ENCODE measurements at regions not wholly inside any gene's neighbourhood (a gene's known extent, or its start where the extent isn't known, plus 50 kb on each side); places are given as distances from the start of the nearest gene placed in this dataset.

DNA sequence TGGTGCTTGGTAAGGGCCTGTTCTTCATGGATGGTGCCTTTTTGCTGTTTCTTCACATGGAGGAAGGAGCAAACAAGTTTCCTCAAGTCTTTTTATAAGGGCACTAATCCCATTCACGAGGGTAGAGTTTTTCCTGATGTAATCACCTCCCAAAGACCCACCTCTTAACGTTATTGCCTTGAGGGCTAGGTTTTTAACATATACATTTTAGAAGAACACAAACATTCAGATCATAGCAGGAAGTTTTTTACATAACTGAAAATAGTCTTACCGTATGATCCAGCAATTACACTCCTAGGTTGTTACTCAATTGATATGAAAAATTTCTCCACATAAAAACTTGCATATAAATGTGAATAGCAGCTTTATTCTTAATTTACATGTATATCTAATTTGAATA lies 976.3 kb downstream of the DSC3 start:
- ATAC-seq, result no peak
- TF ChIP-seq POLR2AphosphoS5 (IDR thresholded peaks at IDR 0.05), result no peak
- TF ChIP-seq POLR2A (IDR thresholded peaks at IDR 0.05), result no peak
- TF ChIP-seq, protein P1, sequence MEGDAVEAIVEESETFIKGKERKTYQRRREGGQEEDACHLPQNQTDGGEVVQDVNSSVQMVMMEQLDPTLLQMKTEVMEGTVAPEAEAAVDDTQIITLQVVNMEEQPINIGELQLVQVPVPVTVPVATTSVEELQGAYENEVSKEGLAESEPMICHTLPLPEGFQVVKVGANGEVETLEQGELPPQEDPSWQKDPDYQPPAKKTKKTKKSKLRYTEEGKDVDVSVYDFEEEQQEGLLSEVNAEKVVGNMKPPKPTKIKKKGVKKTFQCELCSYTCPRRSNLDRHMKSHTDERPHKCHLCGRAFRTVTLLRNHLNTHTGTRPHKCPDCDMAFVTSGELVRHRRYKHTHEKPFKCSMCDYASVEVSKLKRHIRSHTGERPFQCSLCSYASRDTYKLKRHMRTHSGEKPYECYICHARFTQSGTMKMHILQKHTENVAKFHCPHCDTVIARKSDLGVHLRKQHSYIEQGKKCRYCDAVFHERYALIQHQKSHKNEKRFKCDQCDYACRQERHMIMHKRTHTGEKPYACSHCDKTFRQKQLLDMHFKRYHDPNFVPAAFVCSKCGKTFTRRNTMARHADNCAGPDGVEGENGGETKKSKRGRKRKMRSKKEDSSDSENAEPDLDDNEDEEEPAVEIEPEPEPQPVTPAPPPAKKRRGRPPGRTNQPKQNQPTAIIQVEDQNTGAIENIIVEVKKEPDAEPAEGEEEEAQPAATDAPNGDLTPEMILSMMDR (IDR thresholded peaks at IDR 0.05), result no peak
- no peak for TF ChIP-seq EP300 (IDR thresholded peaks at IDR 0.05)
- H3K36me3 ChIP-seq, result no peaks in the 10 kb centered on the region
- no peaks in the 10 kb centered on the region for H3K9me3 ChIP-seq
- WGBS, 2 donors (ENCODE audit: low coverage in 1 of 2), result 38 to 47% methylated on average over 3 of the region's 3 CpGs
- H3K4me3 ChIP-seq, result no peak overlapping the region
- H3K27me3 ChIP-seq, result no peaks in the 10 kb centered on the region
- no peak overlapping the region for H3K27ac ChIP-seq
- H3K4me1 ChIP-seq, result no peaks in the 10 kb centered on the region

DNA sequence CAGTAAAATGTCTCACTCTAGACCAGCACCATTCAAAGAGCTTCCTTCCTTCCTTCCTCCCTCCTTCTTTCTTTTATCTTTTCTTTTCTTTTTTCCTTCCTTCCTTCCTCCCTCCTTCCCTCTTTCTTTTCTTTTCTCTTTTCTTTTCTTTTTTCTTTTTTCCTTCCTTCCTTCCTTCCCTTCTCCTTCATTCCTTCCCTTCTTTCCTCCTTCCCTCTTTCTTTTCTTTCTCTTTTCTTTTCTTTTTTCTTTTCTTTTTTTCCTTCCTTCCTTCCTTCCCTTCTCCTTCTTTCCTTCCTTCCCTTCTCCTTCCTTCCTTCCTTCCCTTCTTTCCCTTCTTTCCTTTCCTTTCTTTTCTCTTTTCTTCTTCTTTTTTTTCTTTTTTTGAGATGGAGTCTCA lies 985.1 kb downstream of the DSC3 start:
- ATAC-seq, result no peak

DNA sequence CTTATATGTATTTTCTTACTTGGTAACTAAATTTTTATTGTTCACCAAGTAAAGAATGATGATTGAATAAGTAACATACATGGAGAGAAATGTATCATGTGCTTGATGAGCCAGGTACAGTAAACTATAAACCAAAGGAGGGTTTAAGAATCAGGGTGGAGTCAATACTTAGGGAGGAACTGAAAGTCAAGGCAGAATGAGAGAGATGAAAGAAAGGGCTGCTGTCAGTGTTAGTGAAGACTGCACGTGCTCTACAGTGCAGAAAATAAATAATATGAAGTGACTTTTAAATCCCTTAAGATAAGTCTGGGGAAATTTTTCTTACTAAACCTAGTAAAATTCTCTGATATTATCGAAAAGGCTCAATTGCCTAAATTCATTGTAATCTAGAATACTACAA lies 986.0 kb downstream of the DSC3 start:
- whole genome bisulfite sequencing, 2 donors (ENCODE audit: low coverage in 1 of 2), result 42 to 69% methylated on average over 2 of the region's 2 CpGs
- H3K27ac ChIP-seq, result no peak overlapping the region
- H3K27me3 ChIP-seq, result no peaks in the 10 kb centered on the region
- no peaks in the 10 kb centered on the region for H3K4me1 ChIP-seq
- ATAC-seq, result no peak
- no peak overlapping the region for H3K4me3 ChIP-seq
- no peaks in the 10 kb centered on the region for H3K9me3 ChIP-seq
- TF ChIP-seq, protein P1 (IDR thresholded peaks at IDR 0.05), result no peak
- TF ChIP-seq EP300 (IDR thresholded peaks at IDR 0.05) (no peak), POLR2AphosphoS5 (IDR thresholded peaks at IDR 0.05) (no peak), POLR2A (IDR thresholded peaks at IDR 0.05) (no peak)
- H3K36me3 ChIP-seq, result no peaks in the 10 kb centered on the region

More for the DNA sequence above, 985.1 kb downstream of the DSC3 start:
- H3K9me3 ChIP-seq, result no peaks in the 10 kb centered on the region
- no peaks in the 10 kb centered on the region for H3K27me3 ChIP-seq
- no peaks in the 10 kb centered on the region for H3K36me3 ChIP-seq
- H3K27ac ChIP-seq, result no peak overlapping the region
- H3K4me1 ChIP-seq, result no peaks in the 10 kb centered on the region
- no peak overlapping the region for H3K4me3 ChIP-seq
- TF ChIP-seq, protein P1 (IDR thresholded peaks at IDR 0.05), result no peak
- no peak for TF ChIP-seq POLR2AphosphoS5 (IDR thresholded peaks at IDR 0.05)
- no peak for TF ChIP-seq POLR2A (IDR thresholded peaks at IDR 0.05)
- TF ChIP-seq EP300 (IDR thresholded peaks at IDR 0.05), result no peak

DNA sequence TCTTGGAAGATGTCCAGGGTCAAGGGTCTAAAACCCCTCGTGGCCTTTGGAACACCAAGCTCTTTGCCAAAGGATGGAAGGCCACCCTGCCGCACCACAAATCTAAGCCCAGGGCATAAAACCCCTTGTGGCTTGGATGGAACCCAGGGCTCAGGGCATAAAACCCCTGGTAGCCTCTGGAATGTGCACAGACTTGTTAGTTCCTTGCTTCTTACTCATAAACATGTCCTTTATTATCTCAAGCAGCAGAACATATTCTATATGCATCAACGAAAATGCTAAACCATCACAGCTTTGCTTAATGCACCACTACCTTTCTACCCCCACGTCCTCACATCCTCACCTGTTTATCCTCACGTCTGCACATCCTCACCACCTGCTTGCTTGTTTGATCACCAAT lies 998.0 kb downstream of the DSC3 start:
- Histone ChIP-seq H3K9me3 (no peaks in the 10 kb centered on the region), H3K4me3 (no peak overlapping the region), H3K27me3 (no peaks in the 10 kb centered on the region), H3K36me3 (no peaks in the 10 kb centered on the region), H3K27ac (no peak overlapping the region), H3K4me1 (no peaks in the 10 kb centered on the region)
- TF ChIP-seq, protein P1 (IDR thresholded peaks at IDR 0.05), result no peak
- no peak for TF ChIP-seq EP300 (IDR thresholded peaks at IDR 0.05)
- TF ChIP-seq POLR2A (IDR thresholded peaks at IDR 0.05), result no peak
- no peak for TF ChIP-seq POLR2AphosphoS5 (IDR thresholded peaks at IDR 0.05)
- 62 to 68% methylated on average over 4 of the region's 5 CpGs for WGBS, 2 donors (ENCODE audit: low coverage in 1 of 2)
- ATAC-seq, result no peak

GRCh38 chr18:30039201-30039600 lies 1003.3 kb downstream of the DSC3 start:
- H3K27ac ChIP-seq, result no peak overlapping the region
- no peaks in the 10 kb centered on the region for H3K27me3 ChIP-seq
- H3K9me3 ChIP-seq, result peaks cover 0 to 6% (median 0%) of the 10 kb centered on the region in 3 donors
- H3K36me3 ChIP-seq, result no peaks in the 10 kb centered on the region
- H3K4me3 ChIP-seq, result no peak overlapping the region
- no peaks in the 10 kb centered on the region for H3K4me1 ChIP-seq
- TF ChIP-seq POLR2A (IDR thresholded peaks at IDR 0.05), result no peak
- TF ChIP-seq, protein P1 (IDR thresholded peaks at IDR 0.05), result no peak
- no peak for TF ChIP-seq EP300 (IDR thresholded peaks at IDR 0.05)
- TF ChIP-seq POLR2AphosphoS5 (IDR thresholded peaks at IDR 0.05), result no peak
- no peak for ATAC-seq
